ENCODE measurements at regions not wholly inside any gene's neighbourhood (a gene's known extent, or its start where the extent isn't known, plus 50 kb on each side); places are given as distances from the start of the nearest gene placed in this dataset.

DNA sequence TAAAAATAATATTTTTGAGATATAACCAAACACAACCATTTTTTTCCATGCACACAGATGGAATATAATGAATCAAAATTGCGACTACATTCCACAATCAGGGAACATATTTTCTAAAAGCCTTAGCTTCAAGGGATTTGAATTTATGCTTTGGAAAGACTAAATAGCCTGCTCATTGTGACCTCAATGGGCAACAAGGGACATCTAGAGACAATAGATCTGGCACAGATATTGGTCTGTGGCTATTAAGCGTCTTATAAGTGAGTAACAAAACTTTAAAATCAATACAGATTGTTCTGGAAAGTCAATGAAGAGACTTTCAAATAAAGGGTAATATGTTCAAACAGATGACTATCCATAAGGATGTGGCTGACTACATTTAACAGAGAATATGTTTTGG lies 660.6 kb upstream of the ADGRL4 start:
- DNase-seq: no peak
- H3K27ac ChIP-seq (ENCODE audit: low read depth in 1 of 2, low read length in 2 of 2): no peak overlapping the region
- no peak overlapping the region for H3K4me3 ChIP-seq (ENCODE audit: low read length)
- H3K4me1 ChIP-seq (ENCODE audit: insufficient read depth, low read length): no peaks in the 10 kb centered on the region
- no peaks in the 10 kb centered on the region for H3K27me3 ChIP-seq (ENCODE audit: control insufficient read depth in 1 of 2, insufficient read depth in 2 of 2, low read length in 2 of 2)
- H3K9me3 ChIP-seq (ENCODE audit: control insufficient read depth in 1 of 2, insufficient read depth in 1 of 2, low read length in 2 of 2): peaks cover 0 to 4% of the 10 kb centered on the region in 2 experiments
- Mint-ChIP-seq H3K4me3 (no peak overlapping the region), H3K9me3 (peaks cover 6% of the 10 kb centered on the region), H3K36me3 (ENCODE audit: low read depth) (no peaks in the 10 kb centered on the region), H3K4me1 (ENCODE audit: low read depth) (no peaks in the 10 kb centered on the region), H3K27me3 (no peaks in the 10 kb centered on the region), H3K27ac (no peak overlapping the region)
- ChIA-PET CTCF (no interaction called here), POLR2A (no interaction called here)
- ATAC-seq (ENCODE audit: poor library complexity): no peak
- H3K36me3 ChIP-seq (ENCODE audit: insufficient read depth, low read length): no peaks in the 10 kb centered on the region
- TF ChIP-seq, protein P1, sequence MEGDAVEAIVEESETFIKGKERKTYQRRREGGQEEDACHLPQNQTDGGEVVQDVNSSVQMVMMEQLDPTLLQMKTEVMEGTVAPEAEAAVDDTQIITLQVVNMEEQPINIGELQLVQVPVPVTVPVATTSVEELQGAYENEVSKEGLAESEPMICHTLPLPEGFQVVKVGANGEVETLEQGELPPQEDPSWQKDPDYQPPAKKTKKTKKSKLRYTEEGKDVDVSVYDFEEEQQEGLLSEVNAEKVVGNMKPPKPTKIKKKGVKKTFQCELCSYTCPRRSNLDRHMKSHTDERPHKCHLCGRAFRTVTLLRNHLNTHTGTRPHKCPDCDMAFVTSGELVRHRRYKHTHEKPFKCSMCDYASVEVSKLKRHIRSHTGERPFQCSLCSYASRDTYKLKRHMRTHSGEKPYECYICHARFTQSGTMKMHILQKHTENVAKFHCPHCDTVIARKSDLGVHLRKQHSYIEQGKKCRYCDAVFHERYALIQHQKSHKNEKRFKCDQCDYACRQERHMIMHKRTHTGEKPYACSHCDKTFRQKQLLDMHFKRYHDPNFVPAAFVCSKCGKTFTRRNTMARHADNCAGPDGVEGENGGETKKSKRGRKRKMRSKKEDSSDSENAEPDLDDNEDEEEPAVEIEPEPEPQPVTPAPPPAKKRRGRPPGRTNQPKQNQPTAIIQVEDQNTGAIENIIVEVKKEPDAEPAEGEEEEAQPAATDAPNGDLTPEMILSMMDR (IDR thresholded peaks at IDR 0.05): no peak
- intact Hi-C loops (cut with DNase I, micrococcal nuclease): no loop called here

DNA sequence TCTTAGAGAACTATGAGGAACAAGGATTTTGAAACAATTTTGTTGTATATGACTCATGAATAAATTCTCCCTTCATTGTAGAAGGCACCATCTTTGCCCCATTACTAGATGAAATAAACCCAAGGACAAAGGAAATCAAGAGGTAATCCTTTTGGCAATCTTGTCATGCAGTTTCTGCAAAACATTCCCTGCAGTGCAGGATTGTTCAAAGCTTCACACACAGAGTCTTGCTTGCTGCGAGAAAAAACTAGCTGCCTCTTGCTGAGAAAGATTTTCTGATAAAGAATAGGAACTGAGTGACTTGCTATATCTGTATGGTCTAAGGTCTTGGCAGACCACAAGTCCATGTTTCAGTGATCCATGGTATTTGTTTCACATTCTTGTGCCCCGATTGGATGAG lies 657.4 kb upstream of the ADGRL4 start:
- ATAC-seq (ENCODE audit: poor library complexity) (no peak), DNase-seq (no peak)
- intact Hi-C loops (cut with DNase I, micrococcal nuclease): no loop called here
- TF ChIP-seq, protein P1 (IDR thresholded peaks at IDR 0.05): no peak
- Histone ChIP-seq H3K4me3 (ENCODE audit: low read length) (no peak overlapping the region), H3K27me3 (ENCODE audit: control insufficient read depth in 1 of 2, insufficient read depth in 2 of 2, low read length in 2 of 2) (no peaks in the 10 kb centered on the region), H3K9me3 (ENCODE audit: control insufficient read depth in 1 of 2, insufficient read depth in 1 of 2, low read length in 2 of 2) (peaks cover 0 to 4% of the 10 kb centered on the region in 2 experiments), H3K36me3 (ENCODE audit: insufficient read depth, low read length) (no peaks in the 10 kb centered on the region), H3K27ac (ENCODE audit: low read depth in 1 of 2, low read length in 2 of 2) (no peak overlapping the region), H3K4me1 (ENCODE audit: insufficient read depth, low read length) (no peaks in the 10 kb centered on the region)
- H3K36me3 Mint-ChIP-seq (ENCODE audit: low read depth): no peaks in the 10 kb centered on the region
- H3K4me1 Mint-ChIP-seq (ENCODE audit: low read depth): no peaks in the 10 kb centered on the region
- CTCF ChIA-PET: no interaction called here
- H3K27me3 Mint-ChIP-seq: no peaks in the 10 kb centered on the region
- POLR2A ChIA-PET: no interaction called here
- peaks cover 7% of the 10 kb centered on the region for H3K9me3 Mint-ChIP-seq
- H3K27ac Mint-ChIP-seq: no peak overlapping the region
- no peak overlapping the region for H3K4me3 Mint-ChIP-seq

DNA sequence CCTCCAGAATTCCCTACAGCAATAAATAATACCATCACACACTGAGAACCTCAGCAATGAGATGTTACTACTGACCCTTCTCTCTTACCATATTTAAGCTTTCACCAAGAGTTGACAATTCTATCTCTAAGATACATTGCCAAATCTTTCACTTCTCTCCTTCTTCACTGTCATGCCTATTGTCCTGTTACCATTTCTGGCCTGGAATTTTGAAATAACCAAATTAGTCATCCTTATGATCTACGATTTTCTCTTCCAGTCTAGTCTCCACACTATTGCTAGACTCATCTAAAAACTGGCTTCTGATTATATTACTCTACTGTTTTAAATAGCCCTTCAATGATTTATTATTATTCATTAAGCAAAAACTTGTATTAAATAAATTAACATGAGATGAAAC lies 656.1 kb upstream of the ADGRL4 start:
- H3K36me3 ChIP-seq (ENCODE audit: insufficient read depth, low read length): no peaks in the 10 kb centered on the region
- no peak overlapping the region for H3K4me3 Mint-ChIP-seq
- ChIA-PET CTCF (no interaction called here), POLR2A (no interaction called here)
- H3K36me3 Mint-ChIP-seq (ENCODE audit: low read depth): no peaks in the 10 kb centered on the region
- no peak overlapping the region for H3K27ac Mint-ChIP-seq
- no peaks in the 10 kb centered on the region for H3K4me1 ChIP-seq (ENCODE audit: insufficient read depth, low read length)
- DNase-seq: no peak
- no peak overlapping the region for H3K4me3 ChIP-seq (ENCODE audit: low read length)
- H3K4me1 Mint-ChIP-seq (ENCODE audit: low read depth): no peaks in the 10 kb centered on the region
- TF ChIP-seq, protein P1 (IDR thresholded peaks at IDR 0.05): no peak
- H3K27ac ChIP-seq (ENCODE audit: low read depth in 1 of 2, low read length in 2 of 2): no peak overlapping the region
- H3K9me3 Mint-ChIP-seq: peaks cover 7% of the 10 kb centered on the region
- no peak for ATAC-seq (ENCODE audit: poor library complexity)
- peaks cover 0 to 4% of the 10 kb centered on the region in 2 experiments for H3K9me3 ChIP-seq (ENCODE audit: control insufficient read depth in 1 of 2, insufficient read depth in 1 of 2, low read length in 2 of 2)
- intact Hi-C loops (cut with DNase I, micrococcal nuclease): no loop called here
- H3K27me3 ChIP-seq (ENCODE audit: control insufficient read depth in 1 of 2, insufficient read depth in 2 of 2, low read length in 2 of 2): no peaks in the 10 kb centered on the region
- no peaks in the 10 kb centered on the region for H3K27me3 Mint-ChIP-seq
